Progenitor cell of endocrine pancreas (in vitro differentiated cells): ENCODE measurements at regions not wholly inside any gene's neighbourhood (a gene's known extent, or its start where the extent isn't known, plus 50 kb on each side); places are given as distances from the start of the nearest gene placed in this dataset.

ENCODE experiments used
- DNase-seq: peaks from one replicate; pipeline ENCODE4 v3.0.0; 2021; ENCODE audit warnings: low spot score; ENCODE audit not compliant: unreplicated experiment
- H3K27ac Mint-ChIP-seq: 2 replicates; pipeline ENCODE4 v1.8.0; 2021; ENCODE audit warnings: mild to moderate bottlenecking, moderate library complexity, mixed read lengths
- H3K27me3 Mint-ChIP-seq: 2 replicates; pipeline ENCODE4 v1.8.0; 2021; ENCODE audit warnings: mixed read lengths
- H3K36me3 Mint-ChIP-seq: 2 replicates; pipeline ENCODE4 v1.8.0; 2022; ENCODE audit warnings: mixed read lengths; ENCODE audit not compliant: insufficient read depth
- H3K4me1 Mint-ChIP-seq: 2 replicates; pipeline ENCODE4 v1.8.0; 2021; ENCODE audit warnings: low read depth, mixed read lengths
- H3K4me3 Mint-ChIP-seq: 2 replicates; pipeline ENCODE4 v1.8.0; 2021; ENCODE audit warnings: low read depth, mild to moderate bottlenecking, moderate library complexity, mixed read lengths
- H3K9me3 Mint-ChIP-seq: 2 replicates; pipeline ENCODE4 v1.8.0; 2021; ENCODE audit warnings: low read depth, mixed read lengths
- CTCF ChIP-seq: fragments of 200-600 bp; sonication (generic); IDR thresholded peaks from one replicate; pipeline ENCODE4 v1.5.0; 2021; ENCODE audit warnings: antibody characterized with exemption, mild to moderate bottlenecking; ENCODE audit not compliant: unreplicated experiment

GRCh38 chr6:113078791-113079190, 731.7 kb downstream of the RFPL4B start:
- Mint-ChIP-seq H3K4me1 (peaks cover 5% of the 10 kb centered on the region), H3K27me3 (peaks cover 4% of the 10 kb centered on the region), H3K4me3 (no peak overlapping the region), H3K36me3 (no peaks in the 10 kb centered on the region), H3K27ac (no peak overlapping the region), H3K9me3 (no peaks in the 10 kb centered on the region)
- DNase-seq: no peak
- TF ChIP-seq CTCF: no peak

- Mint-ChIP-seq H3K27me3 (peaks cover 4% of the 10 kb centered on the region), H3K4me1 (no peaks in the 10 kb centered on the region), H3K4me3 (no peak overlapping the region), H3K27ac (no peak overlapping the region), H3K36me3 (no peaks in the 10 kb centered on the region), H3K9me3 (no peaks in the 10 kb centered on the region)
- no peak for DNase-seq
- no peak for TF ChIP-seq CTCF
Observed at GRCh38 chr6:113082745-113083144, 735.6 kb downstream of the RFPL4B start.

- H3K36me3 Mint-ChIP-seq: no peaks in the 10 kb centered on the region
- DNase-seq: no peak
- no peak overlapping the region for H3K4me3 Mint-ChIP-seq
- no peak for TF ChIP-seq CTCF
- no peaks in the 10 kb centered on the region for H3K4me1 Mint-ChIP-seq
- no peak overlapping the region for H3K27ac Mint-ChIP-seq
- H3K9me3 Mint-ChIP-seq: peaks cover 6% of the 10 kb centered on the region
- peaks cover 4% of the 10 kb centered on the region for H3K27me3 Mint-ChIP-seq
Observed at GRCh38 chr6:113083947-113084346, 736.8 kb downstream of the RFPL4B start.

GRCh38 chr6:113089056-113089455, 741.9 kb downstream of the RFPL4B start:
- Mint-ChIP-seq H3K4me1 (no peaks in the 10 kb centered on the region), H3K27me3 (no peaks in the 10 kb centered on the region), H3K27ac (no peak overlapping the region), H3K36me3 (no peaks in the 10 kb centered on the region), H3K9me3 (peaks cover 6% of the 10 kb centered on the region), H3K4me3 (no peak overlapping the region)
- no peak for TF ChIP-seq CTCF
- no peak for DNase-seq

- peaks cover 9% of the 10 kb centered on the region for H3K9me3 Mint-ChIP-seq
- no peaks in the 10 kb centered on the region for H3K36me3 Mint-ChIP-seq
- DNase-seq: no peak
- no peaks in the 10 kb centered on the region for H3K27me3 Mint-ChIP-seq
- H3K4me1 Mint-ChIP-seq: no peaks in the 10 kb centered on the region
- H3K4me3 Mint-ChIP-seq: no peak overlapping the region
- no peak for TF ChIP-seq CTCF
- H3K27ac Mint-ChIP-seq: no peak overlapping the region
Observed at GRCh38 chr6:113092795-113093194, 745.7 kb downstream of the RFPL4B start.
